Ishikawa (cell line): ENCODE measurements at regions not wholly inside any gene's neighbourhood (a gene's known extent, or its start where the extent isn't known, plus 50 kb on each side); places are given as distances from the start of the nearest gene placed in this dataset.

Experiments
- CEBPB ChIP-seq: IDR thresholded peaks from 2 replicates; pipeline ENCODE4 v1.6.1; 2012
- CREB1 ChIP-seq: IDR thresholded peaks from 2 replicates; pipeline ENCODE4 v1.6.1; 2012; ENCODE audit warnings: low read depth
- EGR1 ChIP-seq: IDR thresholded peaks from 2 replicates; pipeline ENCODE4 v1.6.1; 2012
- EP300 ChIP-seq: IDR thresholded peaks from 2 replicates; pipeline ENCODE4 v1.6.1; 2012; ENCODE audit warnings: borderline replicate concordance
- FOXM1 ChIP-seq: IDR thresholded peaks from 2 replicates; pipeline ENCODE4 v1.6.1; 2012; ENCODE audit warnings: low read depth, borderline replicate concordance
- MAX ChIP-seq: IDR thresholded peaks from 2 replicates; pipeline ENCODE4 v1.6.1; 2012
- NFIC ChIP-seq: IDR thresholded peaks from 2 replicates; pipeline ENCODE4 v1.6.1; 2012
- RAD21 ChIP-seq: IDR thresholded peaks from 2 replicates; pipeline ENCODE4 v1.6.1; 2012; ENCODE audit warnings: low read depth
- REST ChIP-seq: IDR thresholded peaks from 2 replicates; pipeline ENCODE4 v1.6.1; 2012; ENCODE audit warnings: low read depth, mild to moderate bottlenecking
- TAF1 ChIP-seq: IDR thresholded peaks from 2 replicates; pipeline ENCODE4 v1.6.1; 2012; ENCODE audit warnings: low read depth, mild to moderate bottlenecking
- TCF12 ChIP-seq: IDR thresholded peaks from 2 replicates; pipeline ENCODE4 v1.6.1; 2012; ENCODE audit warnings: low read depth
- TEAD4 ChIP-seq: IDR thresholded peaks from 2 replicates; pipeline ENCODE4 v1.6.1; 2012
- USF1 ChIP-seq: IDR thresholded peaks from 2 replicates; pipeline ENCODE4 v1.6.1; 2012
- YY1 ChIP-seq: IDR thresholded peaks from 2 replicates; pipeline ENCODE4 v1.6.1; 2012; ENCODE audit warnings: low read depth
- ZBTB7A ChIP-seq: IDR thresholded peaks from 2 replicates; pipeline ENCODE4 v1.6.1; 2012; ENCODE audit warnings: low read depth

- no peak for TF ChIP-seq ZBTB7A
- TF ChIP-seq YY1: no peak
- TF ChIP-seq TEAD4: no peak
- TF ChIP-seq EGR1: no peak
- TF ChIP-seq CEBPB: no peak
- TF ChIP-seq REST: no peak
Measured at GRCh38 chr3:127041933-127042332, 59.0 kb downstream of the PLXNA1 start.

GRCh38 chr3:127042634-127043033, 59.7 kb downstream of the PLXNA1 start:
- no peak for TF ChIP-seq MAX
- no peak for TF ChIP-seq EGR1
- TF ChIP-seq NFIC: no peak
- no peak for TF ChIP-seq REST
- no peak for TF ChIP-seq CREB1
- no peak for TF ChIP-seq USF1
- TF ChIP-seq TCF12: no peak
- TF ChIP-seq EP300: no peak
- no peak for TF ChIP-seq FOXM1
- TF ChIP-seq YY1: no peak
- no peak for TF ChIP-seq ZBTB7A
- TF ChIP-seq TEAD4: no peak
- TF ChIP-seq TAF1: no peak
- TF ChIP-seq CEBPB: no peak

- TF ChIP-seq TAF1 (peak; percentile 66; the same call in 1 of the 2 replicates), NFIC (peak; percentile 98), ZBTB7A (0 out of 2 replicates have a peak, but pooled peaks have one; percentile 37), USF1 (peak; percentile 69), CEBPB (0 out of 2 replicates have a peak, but pooled peaks have one; percentile 51), FOXM1 (peak; percentile 77), REST (0 out of 2 replicates have a peak, but pooled peaks have one; percentile 15), EP300 (peak; percentile 93), YY1 (no peak), CREB1 (0 out of 2 replicates have a peak, but pooled peaks have one; percentile 8), RAD21 (peak; percentile 26; the same call in 1 of the 2 replicates), EGR1 (no peak), MAX (peak; percentile 96), TCF12 (peak; percentile 98), TEAD4 (peak; percentile 100)
Measured at GRCh38 chr3:127043041-127043641, 60.2 kb downstream of the PLXNA1 start.

GRCh38 chr3:127043731-127044510, 61.0 kb downstream of the PLXNA1 start:
- no peak for TF ChIP-seq YY1
- no peak for TF ChIP-seq EP300
- TF ChIP-seq RAD21: no peak
- TF ChIP-seq CEBPB: no peak
- no peak for TF ChIP-seq REST
- no peak for TF ChIP-seq FOXM1
- no peak for TF ChIP-seq TCF12
- no peak for TF ChIP-seq EGR1
- no peak for TF ChIP-seq TAF1
- no peak for TF ChIP-seq CREB1
- no peak for TF ChIP-seq TEAD4
- TF ChIP-seq ZBTB7A: no peak
- no peak for TF ChIP-seq USF1
